HL-60 (cell line): ENCODE measurements at regions not wholly inside any gene's neighbourhood (a gene's known extent, or its start where the extent isn't known, plus 50 kb on each side); places are given as distances from the start of the nearest gene placed in this dataset.

Experiments used
- CTCF ChIP-seq: IDR thresholded peaks from one replicate; pipeline ENCODE4 v1.5.1; 2011; ENCODE audit warnings: low read length, control low read depth, inconsistent platforms; ENCODE audit not compliant: insufficient read depth
- REST ChIP-seq: IDR thresholded peaks from 2 replicates; pipeline ENCODE4 v1.6.1; 2012; ENCODE audit warnings: low read depth; ENCODE audit not compliant: insufficient replicate concordance

- TF ChIP-seq CTCF (no peak), REST (no peak)
Observed at GRCh38 chr2:240297256-240298116, 138.0 kb upstream of the GPC1 start.
